ENCODE measurements at regions not wholly inside any gene's neighbourhood (a gene's known extent, or its start where the extent isn't known, plus 50 kb on each side); places are given as distances from the start of the nearest gene placed in this dataset.
"Not testable (repeated sequence)": the region's sequence is repeated elsewhere in the genome, so short reads cannot be mapped to it uniquely, and the experiment has no call there.

- FAIRE-seq (no peak), DNase-seq (ENCODE audit: low spot score) (no peak)
These were observed 91.9 kb upstream of the NEURL1B start for GRCh38 chr5:172548981-172549687.

GRCh38 chr5:172548311-172548731, 92.7 kb upstream of the NEURL1B start:
- DNase-seq (ENCODE audit: low spot score) (no peak), FAIRE-seq (no peak)

GRCh38 chr5:172546196-172546595, 91.9 kb upstream of the SH3PXD2B start:
- FAIRE-seq (no peak), DNase-seq (ENCODE audit: low spot score) (no peak)

- DNase-seq (ENCODE audit: low spot score) (no peak), FAIRE-seq (no peak)
These were observed 91.0 kb upstream of the SH3PXD2B start for GRCh38 chr5:172545291-172545801.

GRCh38 chr5:172544371-172545095, 90.2 kb upstream of the SH3PXD2B start:
- FAIRE-seq: no peak
- no peak for DNase-seq (ENCODE audit: low spot score)

GRCh38 chr5:172543484-172544298, 89.4 kb upstream of the SH3PXD2B start:
- FAIRE-seq: no peak
- no peak for DNase-seq (ENCODE audit: low spot score)

GRCh38 chr5:172542651-172543131, 88.4 kb upstream of the SH3PXD2B start:
- FAIRE-seq: no peak
- no peak for DNase-seq (ENCODE audit: low spot score)

GRCh38 chr5:172541773-172542136, 87.4 kb upstream of the SH3PXD2B start:
- no peak for FAIRE-seq
- no peak for DNase-seq (ENCODE audit: low spot score)

GRCh38 chr5:172541099-172541772, 86.9 kb upstream of the SH3PXD2B start:
- FAIRE-seq (no peak), DNase-seq (ENCODE audit: low spot score) (no peak)

- DNase-seq (ENCODE audit: low spot score): no peak
- no peak for FAIRE-seq
These were observed 86.0 kb upstream of the SH3PXD2B start for GRCh38 chr5:172540099-172540870.

GRCh38 chr5:172535108-172535445, 80.8 kb upstream of the SH3PXD2B start:
- FAIRE-seq (no peak), DNase-seq (ENCODE audit: low spot score) (no peak)

- DNase-seq (ENCODE audit: low spot score) (no peak), FAIRE-seq (no peak)
These were observed 80.1 kb upstream of the SH3PXD2B start for GRCh38 chr5:172534229-172535107.

- DNase-seq (ENCODE audit: low spot score): no peak
- FAIRE-seq: no peak
These were observed 79.3 kb upstream of the SH3PXD2B start for GRCh38 chr5:172533399-172534228.

GRCh38 chr5:172533058-172533398, 78.7 kb upstream of the SH3PXD2B start:
- FAIRE-seq (no peak), DNase-seq (ENCODE audit: low spot score) (no peak)

GRCh38 chr5:172532439-172532838, 78.1 kb upstream of the SH3PXD2B start:
- not testable (repeated sequence) for FAIRE-seq; DNase-seq (ENCODE audit: low spot score)

GRCh38 chr5:172531704-172532026, 77.3 kb upstream of the SH3PXD2B start:
- no peak for DNase-seq (ENCODE audit: low spot score)
- no peak for FAIRE-seq

GRCh38 chr5:172530878-172531703, 76.8 kb upstream of the SH3PXD2B start:
- FAIRE-seq: no peak
- DNase-seq (ENCODE audit: low spot score): no peak

GRCh38 chr5:172530406-172530805, 76.1 kb upstream of the SH3PXD2B start:
- FAIRE-seq (no peak), DNase-seq (ENCODE audit: low spot score) (no peak)
